Sigmoid colon (tissue), 6 donors: ENCODE measurements at regions not wholly inside any gene's neighbourhood (a gene's known extent, or its start where the extent isn't known, plus 50 kb on each side); places are given as distances from the start of the nearest gene placed in this dataset.

ENCODE experiments used
- DNase-seq: peaks from one replicate; pipeline ENCODE4 v3.0.0-alpha.2; 2019
- H3K27ac ChIP-seq, 4 donors: fragments of 200-600 bp; sonication (generic); one replicate each; pipeline ENCODE4 v1.5.1; 2016 to 2019; ENCODE audit warnings: mild to moderate bottlenecking in 1 of 4
- H3K27me3 ChIP-seq, 3 donors: fragments of 200-600 bp; sonication (generic); one replicate each; pipeline ENCODE4 v1.5.1; 2019; ENCODE audit warnings: mild to moderate bottlenecking in 1 of 3
- H3K36me3 ChIP-seq, 4 donors: fragments of 200-600 bp; sonication (generic); one replicate each; pipeline ENCODE4 v1.5.1; 2016 to 2019
- H3K4me1 ChIP-seq, 4 donors: fragments of 200-600 bp; sonication (generic); one replicate each; pipeline ENCODE4 v1.5.1; 2017 to 2019
- H3K4me3 ChIP-seq, 4 donors: fragments of 200-600 bp; sonication (generic); one replicate each; pipeline ENCODE4 v1.5.1; 2017 to 2019; ENCODE audit warnings: mild to moderate bottlenecking in 2 of 4, moderate library complexity in 1 of 4
- H3K9me3 ChIP-seq, 4 donors: fragments of 200-600 bp in 3 of 4; sonication (generic) in 3 of 4; one replicate each; pipeline versions ENCODE4 v1.5.1 to v1.6.1; 2013 to 2019
- CTCF ChIP-seq, 4 experiments: fragments of 450-650 bp in 3 of 4; fragments of 200-600 bp in 1 of 4; IDR thresholded peaks; one replicate each; pipeline ENCODE4 v1.5.1; 2016 to 2019; ENCODE audit warnings: antibody characterized with exemption in 4 of 4, mild to moderate bottlenecking in 3 of 4, moderate library complexity in 2 of 4
- EP300 ChIP-seq, 4 donors: sonication (generic); formaldehyde crosslinking; IDR thresholded peaks; one replicate each; pipeline ENCODE4 v1.6.1; 2017; ENCODE audit warnings: antibody characterized with exemption in 4 of 4
- POLR2A ChIP-seq, 2 donors: fragments of 450-650 bp; IDR thresholded peaks; one replicate each; pipeline ENCODE4 v1.6.1; 2016; ENCODE audit warnings: antibody characterized with exemption in 2 of 2, mild to moderate bottlenecking in 2 of 2, moderate library complexity in 2 of 2
- POLR2AphosphoS5 ChIP-seq, 4 donors: sonication (generic); formaldehyde crosslinking; IDR thresholded peaks; one replicate each; pipeline ENCODE4 v1.6.1; 2017; ENCODE audit warnings: antibody characterized with exemption in 4 of 4
- WGBS, 2 donors: extraction: QIAGEN DNeasy Blood & Tissue Kit; methylation state at CpG; one replicate each; pipeline ENCODE4 v1.1.7; 2013; 5-methylcytosine and 5-hydroxymethylcytosine counted together
- intact Hi-C: fragments of 100-400 bp; cut with DNase I; formaldehyde crosslinking; loops from one replicate; pipeline ENCODE4 v1.15.1; 2023
- donor health status: healthy with polysubstance abuse.
- donor health status: healthy.

- H3K9me3 ChIP-seq: no peaks in the 10 kb centered on the region
- 63% methylated on average over 3 of the region's 3 CpGs for WGBS, 2 donors
- no peak for DNase-seq
- no peak for TF ChIP-seq CTCF (IDR thresholded peaks at IDR 0.05)
- no peak for TF ChIP-seq POLR2A (IDR thresholded peaks at IDR 0.05)
- no peak for TF ChIP-seq POLR2AphosphoS5 (IDR thresholded peaks at IDR 0.05)
- no peak for TF ChIP-seq EP300 (IDR thresholded peaks at IDR 0.05)
- intact Hi-C loops: no loop called here
- no peaks in the 10 kb centered on the region for H3K36me3 ChIP-seq
- no peak overlapping the region for H3K27ac ChIP-seq
- no peaks in the 10 kb centered on the region for H3K4me1 ChIP-seq
- H3K4me3 ChIP-seq: no peak overlapping the region
- no peaks in the 10 kb centered on the region for H3K27me3 ChIP-seq
These were observed 2841.1 kb upstream of the PCDH20 start for GRCh38 chr13:64256751-64257150.

GRCh38 chr13:64255988-64256387, 2840.3 kb upstream of the PCDH20 start:
- intact Hi-C loops: no loop called here
- no peak for TF ChIP-seq EP300 (IDR thresholded peaks at IDR 0.05)
- TF ChIP-seq CTCF (IDR thresholded peaks at IDR 0.05): no peak
- TF ChIP-seq POLR2AphosphoS5 (IDR thresholded peaks at IDR 0.05): no peak
- TF ChIP-seq POLR2A (IDR thresholded peaks at IDR 0.05): no peak
- Histone ChIP-seq H3K27ac (no peak overlapping the region), H3K4me3 (no peak overlapping the region), H3K4me1 (no peaks in the 10 kb centered on the region), H3K27me3 (no peaks in the 10 kb centered on the region), H3K9me3 (no peaks in the 10 kb centered on the region), H3K36me3 (no peaks in the 10 kb centered on the region)
- DNase-seq: no peak
- 76 to 77% methylated on average over 1 of the region's 1 CpG for whole genome bisulfite sequencing, 2 donors

GRCh38 chr13:64248371-64249065, 2832.9 kb upstream of the PCDH20 start:
- intact Hi-C loops: no loop called here

GRCh38 chr13:64239372-64239771, 2823.7 kb upstream of the PCDH20 start:
- intact Hi-C loops: no loop called here
- no peak for TF ChIP-seq EP300 (IDR thresholded peaks at IDR 0.05)
- TF ChIP-seq POLR2AphosphoS5 (IDR thresholded peaks at IDR 0.05): no peak
- no peak for TF ChIP-seq POLR2A (IDR thresholded peaks at IDR 0.05)
- no peak for TF ChIP-seq CTCF (IDR thresholded peaks at IDR 0.05)
- no peak for DNase-seq

More at GRCh38 chr13:64248371-64249065, 2832.9 kb upstream of the PCDH20 start:
- Histone ChIP-seq H3K4me3 (no peak overlapping the region), H3K9me3 (no peaks in the 10 kb centered on the region), H3K4me1 (no peaks in the 10 kb centered on the region), H3K36me3 (no peaks in the 10 kb centered on the region), H3K27me3 (no peaks in the 10 kb centered on the region), H3K27ac (no peak overlapping the region)
- TF ChIP-seq POLR2AphosphoS5 (IDR thresholded peaks at IDR 0.05) (no peak), CTCF (IDR thresholded peaks at IDR 0.05) (no peak), EP300 (IDR thresholded peaks at IDR 0.05) (no peak), POLR2A (IDR thresholded peaks at IDR 0.05) (no peak)
- no peak for DNase-seq

GRCh38 chr13:64234255-64234654, 2818.6 kb upstream of the PCDH20 start:
- intact Hi-C loops: no loop called here
- WGBS, 2 donors: 92 to 94% methylated on average over 4 of the region's 4 CpGs
- DNase-seq: no peak
- TF ChIP-seq POLR2A (IDR thresholded peaks at IDR 0.05) (no peak), POLR2AphosphoS5 (IDR thresholded peaks at IDR 0.05) (no peak), EP300 (IDR thresholded peaks at IDR 0.05) (no peak), CTCF (IDR thresholded peaks at IDR 0.05) (no peak)
- H3K36me3 ChIP-seq: no peaks in the 10 kb centered on the region
- H3K27me3 ChIP-seq: no peaks in the 10 kb centered on the region
- no peaks in the 10 kb centered on the region for H3K4me1 ChIP-seq
- no peak overlapping the region for H3K4me3 ChIP-seq
- no peaks in the 10 kb centered on the region for H3K9me3 ChIP-seq
- no peak overlapping the region for H3K27ac ChIP-seq

More at GRCh38 chr13:64239372-64239771, 2823.7 kb upstream of the PCDH20 start:
- no peaks in the 10 kb centered on the region for H3K4me1 ChIP-seq
- H3K9me3 ChIP-seq: no peaks in the 10 kb centered on the region
- WGBS, 2 donors: 79 to 87% methylated on average over 2 of the region's 2 CpGs
- H3K27me3 ChIP-seq: no peaks in the 10 kb centered on the region
- no peak overlapping the region for H3K4me3 ChIP-seq
- H3K27ac ChIP-seq: no peak overlapping the region
- H3K36me3 ChIP-seq: no peaks in the 10 kb centered on the region
